Heart right ventricle (tissue), 16 donors: ENCODE measurements at regions not wholly inside any gene's neighbourhood (a gene's known extent, or its start where the extent isn't known, plus 50 kb on each side); places are given as distances from the start of the nearest gene placed in this dataset.

Experiments
- ATAC-seq, 8 donors: fragments of 200-7000 bp; cut with Tn5 transposase; one replicate each; pipeline ENCODE4 v1.9.1; 2020; ENCODE audit warnings: mild to moderate bottlenecking in 8 of 8, moderate library complexity in 8 of 8, moderate number of reproducible peaks in 1 of 8
- DNase-seq, 2 donors: peaks; one replicate each; pipeline ENCODE4 v3.0.0-alpha.2; 2020
- H3K27ac ChIP-seq, 10 donors: fragments of 200-600 bp; sonication (generic) in 2 of 10; one replicate each; pipeline versions ENCODE4 v1.5.0 to v1.8.0; 2020 to 2022; ENCODE audit warnings: mild to moderate bottlenecking in 3 of 10
- H3K27me3 ChIP-seq, 7 donors: fragments of 200-600 bp; one replicate each; pipeline ENCODE4 v1.8.0; 2021 to 2022; ENCODE audit warnings: mild to moderate bottlenecking in 2 of 7
- H3K36me3 ChIP-seq, 9 donors: fragments of 200-600 bp; sonication (generic) in 1 of 9; one replicate each; pipeline versions ENCODE4 v1.5.0 to v1.8.0; 2020 to 2022; ENCODE audit warnings: mild to moderate bottlenecking in 2 of 9
- H3K4me1 ChIP-seq, 9 donors: fragments of 200-600 bp; sonication (generic) in 1 of 9; one replicate each; pipeline versions ENCODE4 v1.5.0 to v1.8.0; 2020 to 2022; ENCODE audit warnings: mild to moderate bottlenecking in 4 of 9
- H3K4me3 ChIP-seq, 10 donors: fragments of 200-600 bp; sonication (generic) in 2 of 10; one replicate each; pipeline versions ENCODE4 v1.5.0 to v1.8.0; 2020 to 2022; ENCODE audit warnings: mild to moderate bottlenecking in 7 of 10, moderate library complexity in 2 of 10
- H3K9me3 ChIP-seq, 11 donors: fragments of 200-600 bp in 10 of 11; sonication (generic) in 2 of 11; one replicate each; pipeline versions ENCODE4 v1.5.0 to v1.8.0; 2013 to 2022; ENCODE audit warnings: mild to moderate bottlenecking in 2 of 11, control low read depth in 1 of 11, moderate library complexity in 1 of 11
- CTCF ChIP-seq, 9 donors: fragments of 200-600 bp; sonication (generic) in 2 of 9; IDR thresholded peaks; one replicate each; pipeline versions ENCODE4 v1.5.0 to v1.8.0; 2021 to 2022; ENCODE audit warnings: antibody characterized with exemption in 9 of 9, mild to moderate bottlenecking in 5 of 9, moderate library complexity in 1 of 9
- WGBS, 2 donors: extraction: QIAGEN DNeasy Blood & Tissue Kit; methylation state at CpG; one replicate each; pipeline ENCODE4 v1.1.7; 2013; ENCODE audit warnings: inconsistent platforms in 1 of 2; 5-methylcytosine and 5-hydroxymethylcytosine counted together
- intact Hi-C, 10 donors: fragments of 100-400 bp; cut with DNase I; formaldehyde crosslinking; loops; one replicate each; pipeline versions ENCODE4 v1.11.1 to v1.14.2; 2022
- donor health status: Arrhythmogenic right ventricular cardiomyopathy.
- donor health status: ischemic (EF 13 %, LVEDD 7.1; RV severe dilation, severe dysfunction).
- donor health status: healthy with polysubstance abuse.
- donor health status: DM: no; HTN: yes; CAD: no.
- donor health status: DM: no; HTN: no; CAD: no.
- donor health status: ischemic (EF 25% LVEDD 6.9; RV normal size, moderate dysfunction).
- donor health status: ischemic (EF 25% LVEDD 5.7; RV mildly dilated, moderate dysfunction).
- donor health status: healthy.
- donor health status: DM: yes; HTN: yes; CAD: no.
- donor health status: Ischemic cardiomyopathy.
- donor health status: ischemic (EF 35%, LVEDD 5.7; RV mildly dilated, moderate dysfunction).
- donor health status: nonischemic (EF 11% LVEDD 7.7; RV severe dilation, severe dysfunction).
- donor health status: DM: yes; HTN: yes; CAD: no.
- donor health status: PGD.
- donor health status: ischemic (EF 29% LVEDD 5.4; RV normal size, mild dysfunction).
- donor health status: nonischemic (EF 23%, LVEDD 6.1; RV moderate dilation, normal function).

GRCh38 chr6:6832439-6832838 lies 243.9 kb downstream of the LY86 start:
- TF ChIP-seq CTCF (IDR thresholded peaks at IDR 0.05) = no peak
- DNase-seq (no peak), ATAC-seq (no peak)
- Histone ChIP-seq H3K27me3 (no peaks in the 10 kb centered on the region), H3K36me3 (no peaks in the 10 kb centered on the region), H3K27ac (no peak overlapping the region), H3K4me1 (peaks cover 0 to 7% (median 0%) of the 10 kb centered on the region in 9 donors), H3K9me3 (no peaks in the 10 kb centered on the region), H3K4me3 (no peak overlapping the region)
- WGBS, 2 donors = 88 to 99% methylated on average over 4 of the region's 4 CpGs
- intact Hi-C loops = no loop called here

DNA sequence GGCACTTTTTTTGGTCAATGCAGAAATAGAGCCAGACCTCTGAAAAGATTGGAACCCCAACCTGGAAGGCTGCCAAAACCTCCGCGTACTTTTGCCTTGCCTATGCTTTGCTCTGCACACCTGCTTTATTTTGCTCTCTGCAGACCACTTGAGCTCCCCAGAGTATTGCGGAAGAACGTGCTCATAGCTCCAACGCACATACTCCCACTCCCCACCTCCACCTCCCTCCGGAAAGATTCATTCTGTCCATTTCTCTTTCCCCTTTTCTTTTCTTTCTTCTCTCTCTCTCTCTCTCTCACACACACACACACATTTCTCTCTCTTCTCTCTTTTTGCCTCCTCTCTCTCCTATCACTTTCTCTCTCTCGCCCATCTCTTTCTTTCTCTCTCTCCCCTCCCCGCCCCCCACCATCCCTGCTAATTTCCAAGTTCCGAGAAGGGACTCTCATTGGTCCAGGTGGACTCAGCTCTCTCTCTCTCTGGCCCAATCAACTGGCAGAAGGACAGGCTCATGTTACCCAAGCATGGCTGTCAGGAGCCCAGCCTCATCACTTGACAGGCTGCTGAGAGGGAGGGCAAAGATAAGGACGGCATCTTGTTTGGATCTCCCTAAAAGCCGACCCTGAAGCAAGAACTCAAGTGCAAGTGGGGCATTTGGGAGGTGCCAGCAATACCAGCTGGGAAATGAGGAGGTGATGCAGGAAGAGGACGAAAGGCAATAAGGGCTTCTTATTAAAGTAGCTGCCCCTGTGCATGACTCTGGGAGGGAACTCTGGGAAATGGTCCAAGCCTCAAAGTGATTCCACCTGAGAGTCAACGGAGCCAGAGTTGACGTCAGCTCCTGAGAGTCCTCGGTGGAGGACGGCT lies 246.1 kb downstream of the LY86 start:
- WGBS, 2 donors = 34 to 43% methylated on average over 16 of the region's 16 CpGs
- ATAC-seq = peak in 7 of 8 donors; percentile 50 to 86 (median 70)
- H3K27ac ChIP-seq = no peak overlapping the region
- no peaks in the 10 kb centered on the region for H3K36me3 ChIP-seq
- TF ChIP-seq CTCF (IDR thresholded peaks at IDR 0.05) = no peak
- peak overlapping the region in 1 of 10 donors; percentile 3 for H3K4me3 ChIP-seq
- peak in 1 of 2 donors; percentile 24 for DNase-seq
- intact Hi-C loops = no loop called here
- no peaks in the 10 kb centered on the region for H3K9me3 ChIP-seq
- peaks cover 0 to 6% (median 0%) of the 10 kb centered on the region in 9 donors for H3K4me1 ChIP-seq
- H3K27me3 ChIP-seq = no peaks in the 10 kb centered on the region

DNA sequence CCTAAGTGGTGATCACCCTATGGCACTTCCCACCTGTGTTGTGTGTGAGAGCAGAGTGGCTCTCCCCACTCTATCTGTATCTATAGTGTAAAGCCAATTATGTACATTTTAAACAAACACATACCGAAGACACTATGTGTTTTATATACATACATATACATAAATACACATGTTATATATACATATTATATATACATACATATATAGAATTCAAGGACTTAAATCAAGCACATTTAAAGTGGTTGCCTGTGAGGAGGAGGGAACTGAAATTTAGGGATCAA lies 246.6 kb downstream of the LY86 start:
- WGBS, 2 donors = 91 to 92% methylated on average over 1 of the region's 1 CpG

More for the DNA sequence above, 246.6 kb downstream of the LY86 start:
- Histone ChIP-seq H3K4me1 (peaks cover 0 to 6% (median 0%) of the 10 kb centered on the region in 9 donors), H3K9me3 (no peaks in the 10 kb centered on the region), H3K4me3 (no peak overlapping the region), H3K36me3 (no peaks in the 10 kb centered on the region), H3K27me3 (no peaks in the 10 kb centered on the region), H3K27ac (no peak overlapping the region)
- DNase-seq = no peak
- intact Hi-C loops = no loop called here
- no peak for TF ChIP-seq CTCF (IDR thresholded peaks at IDR 0.05)
- no peak for ATAC-seq
